NCI-H82 (cell line): ENCODE measurements at regions not wholly inside any gene's neighbourhood (a gene's known extent, or its start where the extent isn't known, plus 50 kb on each side); places are given as distances from the start of the nearest gene placed in this dataset.
"Not testable (repeated sequence)": the region's sequence is repeated elsewhere in the genome, so short reads cannot be mapped to it uniquely, and the experiment has no call there.

Source experiments
- DNase-seq: peaks from one replicate; lab custom pipeline; 2025; lab: John Stamatoyannopoulos, UW

GRCh38 chr16:14002416-14002990 is 68.6 kb upstream of the MRTFB start:
- no peak for DNase-seq

DNA sequence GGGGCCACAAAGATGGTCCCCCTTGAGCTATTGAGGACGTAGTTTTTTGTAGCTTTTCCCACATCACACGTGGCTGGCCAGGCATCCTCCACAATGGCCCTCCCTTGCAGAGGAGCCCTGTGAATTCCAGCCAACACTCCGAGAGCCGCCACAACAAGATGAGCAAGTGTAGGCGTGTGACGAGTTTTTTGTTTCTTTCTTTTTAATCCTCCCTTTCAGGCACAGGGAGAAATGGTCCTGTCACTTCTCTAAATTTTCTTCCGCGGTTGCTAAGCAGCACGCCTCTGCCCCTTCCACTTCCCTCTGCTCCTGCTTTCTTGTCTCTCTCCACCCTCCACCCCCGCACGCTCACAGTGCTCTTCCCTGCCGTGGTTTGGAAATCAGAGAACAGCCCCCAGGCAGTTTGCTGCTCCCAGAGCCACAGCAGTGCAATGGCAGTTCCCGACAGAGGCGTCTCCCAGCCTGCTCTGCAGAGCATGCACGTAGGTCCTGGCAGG is 68.0 kb upstream of the MRTFB start:
- DNase-seq = no peak

DNA sequence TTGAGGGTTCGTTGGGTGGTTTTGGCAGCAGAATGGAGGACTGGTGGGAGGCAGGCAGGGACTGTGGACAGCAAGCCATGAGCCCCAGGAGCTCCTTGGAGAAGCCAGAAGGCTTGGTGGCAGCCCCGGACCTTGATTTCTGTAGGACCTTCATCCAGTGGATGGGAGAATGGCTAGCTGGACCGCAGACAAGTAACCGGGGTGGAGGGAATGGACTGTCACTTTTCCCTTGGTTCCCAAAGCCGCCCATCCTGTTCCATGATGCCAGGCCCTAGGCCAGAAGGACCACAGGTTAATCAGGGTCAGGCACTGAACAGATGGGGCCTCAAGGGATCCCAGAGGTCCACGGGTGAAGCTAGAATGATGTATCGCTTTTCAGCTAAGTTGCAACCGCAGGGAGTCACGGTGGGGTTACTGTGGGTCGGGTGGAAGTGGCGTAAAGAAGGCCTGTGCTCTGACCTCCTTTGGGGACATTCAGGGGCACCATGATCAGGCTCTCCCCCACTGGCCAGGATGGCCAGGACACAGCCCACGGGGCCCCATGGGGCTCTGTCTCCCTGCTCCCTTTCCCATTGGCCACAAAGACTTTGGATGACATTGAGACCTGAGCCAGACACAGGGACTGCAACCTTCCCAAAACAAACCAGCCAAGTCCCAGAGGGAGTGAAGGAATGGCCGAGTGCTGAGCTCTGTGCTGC is 66.9 kb upstream of the MRTFB start:
- DNase-seq = no peak

DNA sequence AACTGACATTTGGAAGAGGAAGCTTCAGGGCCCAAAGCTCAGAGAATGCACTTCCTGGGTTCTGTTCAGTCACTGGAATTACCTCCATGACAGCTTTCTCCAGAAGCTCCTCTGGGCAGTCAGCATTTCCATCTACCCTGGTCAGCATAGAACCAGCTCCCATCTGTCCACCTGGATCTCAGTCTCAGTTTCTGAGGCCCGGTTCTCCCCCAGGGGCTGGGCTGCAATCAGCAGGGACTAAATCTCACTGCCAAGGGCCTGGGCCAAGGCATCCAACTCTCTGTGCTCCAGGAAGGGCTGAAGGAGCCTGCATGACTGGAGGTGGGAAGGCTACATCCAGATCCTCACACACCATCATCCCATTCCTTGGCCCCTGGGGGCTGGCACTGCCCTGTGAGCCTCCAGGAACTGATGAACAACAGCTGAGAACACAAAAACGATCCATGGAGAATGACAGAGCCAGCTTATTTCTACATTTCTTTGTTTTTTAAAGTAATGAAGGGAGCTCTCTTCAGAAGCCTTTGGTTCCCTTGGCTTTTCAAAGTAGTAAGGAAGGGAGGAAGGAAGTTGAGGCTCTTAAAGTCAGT is 66.3 kb upstream of the MRTFB start:
- DNase-seq = no peak

GRCh38 chr16:14005335-14005734 is 65.8 kb upstream of the MRTFB start:
- DNase-seq = no peak

DNA sequence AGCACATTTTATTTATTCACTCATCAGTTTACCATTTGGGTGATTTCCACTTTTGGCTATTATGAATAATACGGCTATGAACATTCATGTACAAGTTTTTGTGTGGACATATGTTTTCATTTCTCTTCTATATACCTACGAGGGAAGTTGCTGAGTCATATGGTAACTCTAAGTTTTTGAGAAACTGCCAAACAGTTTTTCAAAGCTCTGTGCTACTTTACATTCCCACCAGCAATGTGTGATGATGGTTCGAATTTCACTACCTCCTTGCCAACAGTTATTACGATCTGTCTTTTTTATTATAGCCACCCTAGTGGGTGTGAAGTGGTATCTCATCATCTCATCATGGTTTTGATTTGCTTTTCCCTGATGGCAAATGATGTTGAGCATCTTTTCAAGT is 63.7 kb upstream of the MRTFB start:
- DNase-seq = no peak

- DNase-seq = no peak
These were observed 60.1 kb upstream of the MRTFB start for GRCh38 chr16:14011001-14011400.

GRCh38 chr16:14011846-14012245 is 59.3 kb upstream of the MRTFB start:
- no peak for DNase-seq

DNA sequence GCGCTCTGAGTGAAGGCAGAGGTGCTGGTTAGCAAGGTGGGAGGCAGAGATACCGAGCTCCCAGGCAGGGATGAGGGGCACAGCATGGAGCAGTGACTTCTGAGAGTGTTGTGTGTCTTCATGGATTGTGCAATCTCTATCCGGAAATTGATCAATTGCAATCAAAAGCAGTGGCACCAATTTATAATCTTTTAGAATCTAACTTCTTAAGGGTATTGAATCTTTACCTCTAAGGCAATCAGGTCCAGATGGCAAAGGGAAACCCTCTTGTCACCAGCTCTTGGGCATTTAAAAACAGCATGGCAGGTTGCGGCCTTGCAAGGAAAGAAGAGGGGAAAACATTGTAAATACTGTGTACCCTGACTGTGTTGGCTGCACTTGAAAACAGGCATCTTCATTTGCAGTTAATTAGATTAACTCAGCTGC is 58.0 kb upstream of the MRTFB start:
- peak; percentile 46 for DNase-seq

GRCh38 chr16:14013571-14014283 is 57.4 kb upstream of the MRTFB start:
- DNase-seq = peak; percentile 85

DNA sequence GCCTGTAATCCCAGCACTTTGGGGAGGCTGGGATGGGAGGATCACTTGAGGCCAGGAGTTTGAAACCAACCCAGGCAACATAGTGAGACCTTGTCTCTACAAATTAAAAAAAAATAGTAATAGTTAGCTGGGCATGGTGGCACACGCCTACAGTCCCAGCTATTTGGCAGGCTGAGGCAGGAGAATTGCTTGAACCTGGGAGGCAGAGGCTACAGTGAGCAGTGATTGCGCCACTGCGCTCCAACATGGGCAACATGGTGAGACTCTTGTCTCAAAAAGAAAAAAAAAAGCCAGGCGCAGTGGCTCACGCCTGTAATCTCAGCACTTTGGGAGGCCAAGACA is 56.9 kb upstream of the MRTFB start:
- no peak for DNase-seq

GRCh38 chr16:14015033-14015432 is 56.1 kb upstream of the MRTFB start:
- DNase-seq = no peak

DNA sequence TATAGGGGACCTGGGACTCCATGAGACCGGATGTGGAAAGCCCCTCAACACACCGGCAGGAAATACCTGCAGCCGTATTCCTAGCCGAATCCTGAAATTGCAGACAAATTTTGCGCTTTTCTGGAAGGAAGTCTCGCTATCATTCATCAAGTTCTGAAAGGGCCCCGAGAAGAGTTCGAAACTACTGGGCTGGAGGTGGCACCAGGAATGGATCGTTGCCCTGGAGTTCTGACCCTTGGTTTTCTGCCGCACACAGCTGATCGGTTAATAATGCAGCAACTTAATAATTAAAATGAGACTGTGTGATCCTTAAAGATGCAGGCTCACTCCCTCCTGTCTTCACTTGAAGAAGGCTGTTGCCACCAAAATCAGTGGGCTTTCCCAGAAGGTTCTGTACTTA is 55.7 kb upstream of the MRTFB start:
- no peak for DNase-seq

DNA sequence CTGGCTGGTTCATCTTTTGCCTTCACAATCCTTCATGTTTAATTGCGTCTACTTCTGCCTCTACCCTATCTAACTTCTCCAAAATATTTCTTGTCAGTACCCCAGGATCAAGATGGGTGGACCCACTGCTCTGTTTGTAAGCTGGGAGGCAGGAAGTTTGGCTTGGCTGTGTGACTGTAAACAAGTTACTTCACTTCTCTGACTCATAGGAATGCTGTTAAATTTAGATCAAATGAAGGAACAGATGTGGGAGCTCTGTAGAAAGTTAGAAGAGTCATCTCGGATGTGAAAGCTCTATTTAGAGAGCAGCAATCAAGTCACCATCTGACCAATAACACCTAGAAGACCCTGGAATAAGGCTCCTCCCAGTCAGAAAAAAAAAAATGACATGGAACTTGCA is 55.2 kb upstream of the MRTFB start:
- no peak for DNase-seq

- DNase-seq = not testable (repeated sequence)
These were observed 54.8 kb upstream of the MRTFB start for GRCh38 chr16:14016362-14016761.

- DNase-seq = no peak
These were observed 53.2 kb upstream of the MRTFB start for GRCh38 chr16:14017886-14018285.

- no peak for DNase-seq
These were observed 52.3 kb upstream of the MRTFB start for GRCh38 chr16:14018851-14019250.

- DNase-seq = no peak
These were observed 51.0 kb upstream of the MRTFB start for GRCh38 chr16:14020141-14020540.
